Activated T-cell treated with anti-CD3 and anti-CD28 coated beads, Interleukin-2, amount 50 U/mL, for 72 hours (primary cell): ENCODE measurements at regions not wholly inside any gene's neighbourhood (a gene's known extent, or its start where the extent isn't known, plus 50 kb on each side); places are given as distances from the start of the nearest gene placed in this dataset.

ENCODE experiments used
- ATAC-seq, 2 donors: fragments of 150-1000 bp; cut with Tn5 transposase; replicated peaks in 1 of 2; 2 replicates each; pipeline ENCODE4 v1.10.0; 2021; ENCODE audit warnings: moderate library complexity in 2 of 2, mild to moderate bottlenecking in 1 of 2
- DNase-seq, 2 donors: peaks; one replicate each; pipeline ENCODE4 v3.0.0; 2021 to 2022; ENCODE audit warnings: mixed read lengths in 1 of 2
- H3K27ac Mint-ChIP-seq: one replicate; pipeline ENCODE4 v1.8.0; 2022; ENCODE audit warnings: mild to moderate bottlenecking, moderate library complexity, mixed read lengths
- H3K27me3 Mint-ChIP-seq: one replicate; pipeline ENCODE4 v1.8.0; 2022; ENCODE audit warnings: low read depth, mixed read lengths
- H3K36me3 Mint-ChIP-seq, 2 donors: one replicate each; pipeline ENCODE4 v1.8.0; 2022; ENCODE audit warnings: mixed read lengths in 2 of 2, mild to moderate bottlenecking in 1 of 2; ENCODE audit not compliant: insufficient read depth in 2 of 2
- H3K4me1 Mint-ChIP-seq: one replicate; pipeline ENCODE4 v1.8.0; 2022; ENCODE audit warnings: low read depth, mixed read lengths
- H3K4me3 Mint-ChIP-seq, 2 donors: one replicate each; pipeline ENCODE4 v1.8.0; 2022; ENCODE audit warnings: mild to moderate bottlenecking in 2 of 2, mixed read lengths in 2 of 2, moderate library complexity in 2 of 2
- H3K9me3 Mint-ChIP-seq, 2 donors: one replicate each; pipeline ENCODE4 v1.8.0; 2022; ENCODE audit warnings: mixed read lengths in 2 of 2

DNA sequence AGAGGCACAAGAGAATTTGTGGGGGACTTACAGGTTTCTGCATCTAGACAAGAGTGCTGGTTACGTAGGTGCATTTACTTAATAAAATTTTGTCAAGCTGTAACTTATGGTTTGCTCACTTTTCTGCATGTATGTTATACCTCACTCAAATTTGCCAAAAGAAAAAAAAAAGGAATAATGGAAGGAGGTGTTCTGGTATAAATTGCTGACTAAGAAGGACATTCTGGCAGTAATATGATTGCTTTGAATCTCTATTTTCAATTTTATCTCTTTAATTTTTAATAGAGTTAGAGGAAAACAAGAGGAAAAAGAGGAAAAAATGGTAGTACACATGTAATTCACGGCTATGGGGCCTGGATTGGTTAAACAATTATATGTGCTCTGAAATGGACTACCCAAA, 119.5 kb downstream of the DUSP10 start:
- no peaks in the 10 kb centered on the region for H3K4me1 Mint-ChIP-seq
- peaks cover 0 to 3% of the 10 kb centered on the region in 2 donors for H3K9me3 Mint-ChIP-seq
- no peak overlapping the region for H3K27ac Mint-ChIP-seq
- H3K27me3 Mint-ChIP-seq: peaks cover 9% of the 10 kb centered on the region
- DNase-seq (no peak), ATAC-seq (no peak)
- H3K36me3 Mint-ChIP-seq: no peaks in the 10 kb centered on the region
- no peak overlapping the region for H3K4me3 Mint-ChIP-seq

DNA sequence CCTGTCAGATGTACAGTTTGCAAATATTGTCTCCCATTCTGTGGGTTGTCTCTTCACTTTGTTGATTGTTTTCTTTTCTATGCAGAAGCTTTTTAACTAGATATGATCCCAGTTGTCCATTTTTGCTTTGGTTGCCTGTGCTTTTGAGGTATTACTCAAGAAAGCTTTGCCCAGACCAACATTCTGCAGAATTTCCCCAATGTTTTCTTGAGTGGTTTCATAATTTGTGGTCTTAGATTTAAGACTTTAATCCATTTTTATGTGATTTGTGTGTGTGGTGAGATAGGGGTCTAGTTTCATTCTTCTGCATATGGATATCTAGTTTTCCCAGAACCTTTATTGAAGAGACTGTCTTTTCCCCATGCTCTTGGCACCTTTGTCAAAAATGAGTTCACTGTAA, 116.9 kb downstream of the DUSP10 start:
- peak overlapping the region; percentile 14 for H3K27ac Mint-ChIP-seq
- ATAC-seq: no peak
- DNase-seq: no peak
- no peaks in the 10 kb centered on the region for H3K9me3 Mint-ChIP-seq
- H3K36me3 Mint-ChIP-seq: no peaks in the 10 kb centered on the region
- H3K4me3 Mint-ChIP-seq: no peak overlapping the region
- no peaks in the 10 kb centered on the region for H3K4me1 Mint-ChIP-seq
- H3K27me3 Mint-ChIP-seq: peaks cover 9% of the 10 kb centered on the region

DNA sequence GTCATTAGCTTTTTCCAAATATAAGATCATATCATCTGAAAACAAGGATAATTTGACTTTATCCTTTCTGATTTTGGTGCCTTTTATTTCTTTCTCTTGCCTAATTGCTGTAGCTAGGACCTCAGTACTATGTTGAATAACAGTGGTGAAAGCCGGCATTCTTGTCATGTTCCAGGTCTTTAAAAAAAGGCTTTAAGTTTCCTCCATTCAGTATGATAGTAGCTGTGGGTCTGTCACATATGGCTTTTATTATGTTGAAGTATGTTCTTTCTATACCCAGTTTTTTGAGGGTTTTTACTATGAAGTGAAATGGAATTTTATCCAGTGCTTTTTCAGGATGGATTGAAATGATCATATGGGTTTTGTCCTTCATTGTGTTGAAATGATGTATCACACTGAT, 115.8 kb downstream of the DUSP10 start:
- Mint-ChIP-seq H3K27ac (no peak overlapping the region), H3K4me3 (no peak overlapping the region), H3K36me3 (no peaks in the 10 kb centered on the region), H3K9me3 (no peaks in the 10 kb centered on the region), H3K4me1 (no peaks in the 10 kb centered on the region), H3K27me3 (peaks cover 9% of the 10 kb centered on the region)
- ATAC-seq: no peak
- DNase-seq: no peak

DNA sequence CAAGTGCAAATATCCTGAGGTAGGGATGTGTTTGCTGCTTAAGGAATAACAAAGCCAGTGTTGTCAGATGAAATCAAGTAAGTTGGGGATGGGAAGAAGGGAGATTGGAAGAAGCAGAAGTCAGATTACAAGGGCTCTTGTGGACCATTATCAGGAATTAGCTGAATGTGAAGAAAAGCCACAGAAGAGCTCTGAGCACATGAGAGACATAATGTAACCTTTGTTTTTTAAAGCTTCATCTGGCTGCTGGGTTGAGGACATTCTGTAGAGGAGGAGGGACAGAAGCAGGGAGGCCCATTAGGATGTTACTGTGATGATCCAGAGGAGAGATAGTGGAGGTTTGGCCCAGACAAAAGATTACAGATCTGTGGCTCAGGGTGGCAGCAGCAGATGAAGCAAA, 111.7 kb downstream of the DUSP10 start:
- peaks cover 3% of the 10 kb centered on the region for H3K27me3 Mint-ChIP-seq
- H3K9me3 Mint-ChIP-seq: no peaks in the 10 kb centered on the region
- no peak overlapping the region for H3K4me3 Mint-ChIP-seq
- H3K27ac Mint-ChIP-seq: no peak overlapping the region
- DNase-seq (no peak), ATAC-seq (no peak)
- H3K4me1 Mint-ChIP-seq: no peaks in the 10 kb centered on the region
- no peaks in the 10 kb centered on the region for H3K36me3 Mint-ChIP-seq

DNA sequence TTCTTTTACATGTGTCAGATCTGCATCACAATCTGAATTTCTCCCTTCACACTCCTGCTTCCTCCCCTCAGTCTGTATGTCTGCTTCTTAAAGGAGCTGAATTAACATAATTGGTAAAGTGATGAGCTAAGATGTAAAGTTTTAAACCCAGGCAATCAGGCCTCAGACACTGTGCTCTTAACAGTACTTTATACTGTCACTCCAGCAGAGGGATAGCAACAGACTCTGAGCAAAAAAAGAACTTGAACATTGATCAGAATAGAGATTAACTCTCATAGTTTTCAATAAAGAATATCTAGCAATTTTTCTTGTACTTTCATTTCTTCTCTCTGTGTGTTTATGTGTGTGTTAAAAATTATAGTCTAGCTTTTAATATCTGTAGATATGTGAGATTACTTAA, 110.3 kb downstream of the DUSP10 start:
- no peaks in the 10 kb centered on the region for H3K27me3 Mint-ChIP-seq
- no peak overlapping the region for H3K4me3 Mint-ChIP-seq
- no peaks in the 10 kb centered on the region for H3K9me3 Mint-ChIP-seq
- no peak for DNase-seq
- no peak overlapping the region for H3K27ac Mint-ChIP-seq
- H3K4me1 Mint-ChIP-seq: no peaks in the 10 kb centered on the region
- ATAC-seq: no peak
- no peaks in the 10 kb centered on the region for H3K36me3 Mint-ChIP-seq

DNA sequence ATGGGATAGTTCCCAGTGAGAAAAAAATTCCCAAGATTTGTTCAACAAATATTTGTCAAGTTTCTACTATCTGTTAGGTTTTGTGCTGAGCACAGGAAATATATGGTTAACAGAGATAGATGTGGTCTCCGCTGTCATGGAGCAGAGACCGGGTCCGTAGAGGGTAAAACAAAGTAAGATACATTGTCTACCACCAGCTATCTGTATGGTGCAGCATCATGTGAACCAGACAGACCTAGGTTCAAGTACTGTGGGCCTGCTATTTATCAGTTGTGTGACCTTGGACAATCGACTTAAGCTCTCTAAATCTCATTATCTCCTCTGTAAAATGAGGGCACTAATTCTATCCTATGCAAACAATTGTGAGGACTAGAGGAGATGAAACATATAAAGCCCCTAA, 109.8 kb downstream of the DUSP10 start:
- ATAC-seq: no peak

DNA sequence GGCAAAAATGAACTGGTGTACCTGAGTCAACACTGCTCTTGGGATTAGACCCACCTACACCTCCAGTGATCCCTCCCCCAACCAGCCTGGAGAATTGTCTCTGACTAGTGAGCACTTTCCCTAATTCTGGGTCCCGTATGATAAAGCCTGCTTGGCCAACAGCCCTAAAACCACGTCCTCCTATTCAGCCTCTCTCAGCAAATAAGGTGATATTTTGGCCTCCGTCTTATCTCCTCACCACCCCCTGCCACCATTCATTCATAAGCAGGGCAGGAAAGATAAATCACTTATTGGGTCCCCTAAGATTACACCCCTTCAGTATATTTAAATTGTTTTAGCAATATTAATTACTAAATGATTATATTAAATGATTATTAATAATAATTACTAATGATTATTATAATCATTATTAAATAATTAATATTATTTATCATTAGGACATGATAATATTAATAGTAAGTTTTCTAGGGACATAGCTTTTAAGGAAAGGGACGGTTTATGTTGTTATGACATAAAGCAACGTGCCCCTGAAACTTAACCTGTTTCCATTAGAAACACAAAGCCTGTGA, 108.0 kb downstream of the DUSP10 start:
- Mint-ChIP-seq H3K4me1 (no peaks in the 10 kb centered on the region), H3K27me3 (no peaks in the 10 kb centered on the region), H3K9me3 (no peaks in the 10 kb centered on the region), H3K27ac (no peak overlapping the region), H3K4me3 (no peak overlapping the region), H3K36me3 (no peaks in the 10 kb centered on the region)
- no peak for ATAC-seq
- no peak for DNase-seq

More for the DNA sequence above, 109.8 kb downstream of the DUSP10 start:
- Mint-ChIP-seq H3K4me3 (no peak overlapping the region), H3K27me3 (no peaks in the 10 kb centered on the region), H3K36me3 (no peaks in the 10 kb centered on the region), H3K27ac (no peak overlapping the region), H3K4me1 (no peaks in the 10 kb centered on the region), H3K9me3 (no peaks in the 10 kb centered on the region)
- DNase-seq: no peak

DNA sequence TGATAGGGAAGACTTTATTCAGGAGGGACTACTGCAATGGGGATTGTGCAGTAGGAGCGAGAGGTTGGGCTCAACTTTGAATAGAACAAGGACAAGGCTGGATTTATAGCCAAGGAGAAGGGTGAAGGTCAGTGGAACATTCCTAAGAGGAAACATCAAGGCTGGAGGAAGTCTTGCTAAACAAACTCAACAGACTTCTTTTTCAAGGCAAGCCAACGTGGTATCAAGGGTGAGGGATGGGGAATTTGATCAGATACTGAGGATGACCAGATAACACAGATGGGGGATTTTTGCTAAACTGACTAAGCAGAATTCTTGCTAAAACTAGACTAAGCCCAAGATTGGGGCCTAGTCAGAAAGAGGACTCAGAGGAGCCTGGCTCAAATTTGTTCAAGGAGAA, 107.3 kb downstream of the DUSP10 start:
- no peaks in the 10 kb centered on the region for H3K27me3 Mint-ChIP-seq
- H3K4me3 Mint-ChIP-seq: no peak overlapping the region
- H3K27ac Mint-ChIP-seq: no peak overlapping the region
- no peaks in the 10 kb centered on the region for H3K9me3 Mint-ChIP-seq
- DNase-seq (no peak), ATAC-seq (no peak)
- no peaks in the 10 kb centered on the region for H3K4me1 Mint-ChIP-seq
- H3K36me3 Mint-ChIP-seq: no peaks in the 10 kb centered on the region

DNA sequence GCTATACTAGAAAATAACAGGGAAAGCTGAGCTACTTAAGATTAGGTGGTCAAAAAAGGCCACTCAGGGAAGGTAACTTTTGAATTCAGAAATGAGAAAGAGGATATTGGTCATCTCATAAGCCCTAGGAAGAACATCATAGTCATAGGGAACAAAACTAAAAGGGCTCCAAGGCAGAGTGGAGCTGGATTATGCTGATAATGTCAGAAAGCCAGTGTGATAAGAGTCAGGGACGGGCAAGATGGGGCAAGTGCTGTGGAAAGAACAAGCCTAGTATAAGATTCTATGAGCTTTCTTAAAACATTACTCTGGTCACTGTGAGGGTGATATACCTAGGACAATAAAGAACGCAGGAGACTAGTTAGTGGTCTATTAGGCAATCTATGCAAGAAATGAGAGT, 106.6 kb downstream of the DUSP10 start:
- Mint-ChIP-seq H3K4me1 (no peaks in the 10 kb centered on the region), H3K9me3 (no peaks in the 10 kb centered on the region), H3K36me3 (no peaks in the 10 kb centered on the region), H3K27me3 (no peaks in the 10 kb centered on the region), H3K4me3 (no peak overlapping the region), H3K27ac (no peak overlapping the region)
- no peak for DNase-seq
- no peak for ATAC-seq

DNA sequence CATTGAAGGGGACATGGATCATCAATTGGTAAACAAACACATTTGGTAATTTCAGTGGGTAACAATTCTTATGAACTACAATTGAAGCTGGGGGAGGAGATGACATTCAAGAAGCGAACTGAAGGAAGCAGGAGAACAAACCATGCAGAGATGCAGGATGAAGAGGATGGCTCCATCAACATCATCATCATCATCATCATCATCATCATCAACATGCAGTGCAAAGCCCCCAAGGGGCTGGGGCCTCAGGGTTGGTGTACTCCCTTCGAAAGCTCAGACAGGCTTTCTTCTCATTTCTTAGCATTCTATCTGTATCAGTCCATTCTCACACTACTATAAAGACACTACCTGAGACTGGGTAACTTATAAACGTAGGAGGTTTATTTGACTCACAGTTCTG, 105.8 kb downstream of the DUSP10 start:
- Mint-ChIP-seq H3K27ac (no peak overlapping the region), H3K9me3 (no peaks in the 10 kb centered on the region)

DNA sequence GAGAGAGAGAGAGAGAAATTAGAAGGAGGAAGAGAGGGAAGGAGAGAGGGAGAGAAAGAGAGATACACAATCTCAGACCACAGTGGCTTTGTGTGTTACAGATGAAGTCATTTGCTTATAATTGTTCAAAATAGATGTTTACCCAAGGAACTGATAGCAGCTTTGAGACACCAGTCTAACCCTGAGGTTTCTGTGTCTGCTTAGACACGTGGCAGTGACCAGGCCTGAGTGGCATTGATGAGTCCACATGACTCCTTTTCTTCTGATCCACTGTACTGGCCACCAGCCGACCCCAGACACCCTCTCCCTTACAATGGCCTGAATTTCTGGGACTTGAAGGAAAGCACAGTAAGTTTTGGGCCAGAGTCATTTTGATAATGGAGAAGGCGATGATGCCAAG, 104.9 kb downstream of the DUSP10 start:
- H3K4me3 Mint-ChIP-seq: no peak overlapping the region
- ATAC-seq (no peak), DNase-seq (no peak)
- H3K9me3 Mint-ChIP-seq: no peaks in the 10 kb centered on the region
- no peaks in the 10 kb centered on the region for H3K36me3 Mint-ChIP-seq
- no peaks in the 10 kb centered on the region for H3K27me3 Mint-ChIP-seq
- no peak overlapping the region for H3K27ac Mint-ChIP-seq
- no peaks in the 10 kb centered on the region for H3K4me1 Mint-ChIP-seq

More for the DNA sequence above, 105.8 kb downstream of the DUSP10 start:
- no peak overlapping the region for H3K4me3 Mint-ChIP-seq
- no peaks in the 10 kb centered on the region for H3K36me3 Mint-ChIP-seq
- ATAC-seq (no peak), DNase-seq (no peak)
- H3K27me3 Mint-ChIP-seq: no peaks in the 10 kb centered on the region
- no peaks in the 10 kb centered on the region for H3K4me1 Mint-ChIP-seq

DNA sequence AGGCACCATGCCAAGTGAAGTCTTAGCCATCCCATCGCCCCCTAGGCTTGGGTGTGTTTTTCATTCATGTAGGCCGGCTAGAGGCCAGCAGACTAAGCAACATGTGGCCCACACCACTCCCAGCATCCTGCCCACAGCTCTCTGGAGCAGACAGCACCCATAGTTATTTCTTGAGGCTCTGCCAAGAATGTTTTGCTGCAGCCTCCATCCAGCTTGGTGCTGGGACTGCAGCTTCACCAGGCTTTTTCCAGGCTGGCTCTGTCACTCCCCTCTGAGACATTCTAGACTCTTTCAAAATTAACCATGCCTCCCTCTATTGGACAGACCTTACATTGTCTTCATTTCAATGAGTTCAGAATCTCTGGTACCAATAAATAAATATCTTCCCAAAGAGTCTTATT, 104.2 kb downstream of the DUSP10 start:
- Mint-ChIP-seq H3K4me1 (no peaks in the 10 kb centered on the region), H3K27me3 (no peaks in the 10 kb centered on the region), H3K4me3 (no peak overlapping the region), H3K27ac (no peak overlapping the region), H3K36me3 (no peaks in the 10 kb centered on the region), H3K9me3 (no peaks in the 10 kb centered on the region)
- DNase-seq: no peak
- no peak for ATAC-seq

DNA sequence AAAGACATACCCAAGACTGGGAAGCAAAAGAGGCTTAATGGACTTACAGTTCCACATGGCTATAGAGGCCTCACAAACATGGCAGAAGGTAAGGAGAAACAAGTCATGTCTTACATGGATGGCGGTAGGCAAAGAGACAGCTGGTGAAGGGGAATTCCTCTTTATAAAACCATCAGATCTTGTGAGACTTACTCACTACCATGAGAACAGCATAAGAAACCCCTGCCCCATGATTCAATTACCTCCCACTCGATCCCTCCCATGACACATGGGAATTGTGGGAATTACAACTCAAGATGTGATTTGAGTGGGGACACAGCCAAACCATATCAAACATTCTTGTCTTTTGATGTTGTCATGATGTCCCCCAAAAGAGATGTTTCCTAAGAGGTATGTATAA, 103.3 kb downstream of the DUSP10 start:
- Mint-ChIP-seq H3K27ac (no peak overlapping the region), H3K4me3 (no peak overlapping the region), H3K36me3 (no peaks in the 10 kb centered on the region), H3K9me3 (no peaks in the 10 kb centered on the region), H3K4me1 (no peaks in the 10 kb centered on the region), H3K27me3 (no peaks in the 10 kb centered on the region)
- DNase-seq (no peak), ATAC-seq (no peak)

DNA sequence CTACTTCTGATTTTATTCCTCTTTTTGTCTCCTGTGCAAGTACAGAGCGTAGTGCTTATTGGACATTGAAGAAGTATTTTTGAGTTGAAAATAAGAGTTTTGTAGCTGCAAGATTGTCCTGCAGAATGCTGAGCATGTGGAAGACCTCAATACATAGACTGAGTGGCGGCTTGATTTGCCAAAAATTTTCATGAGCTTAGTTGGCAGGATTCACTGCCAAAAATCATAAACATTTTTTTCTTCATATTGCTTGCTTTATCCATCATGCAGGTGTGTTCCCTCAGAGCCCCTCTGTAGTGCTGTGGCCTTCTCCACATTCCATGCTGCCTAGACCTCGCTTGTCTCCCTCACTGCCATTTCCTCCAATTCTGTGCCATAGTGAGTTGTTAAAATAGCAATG, 100.1 kb downstream of the DUSP10 start:
- ATAC-seq (no peak), DNase-seq (no peak)
- Mint-ChIP-seq H3K36me3 (no peaks in the 10 kb centered on the region), H3K27me3 (no peaks in the 10 kb centered on the region), H3K4me1 (no peaks in the 10 kb centered on the region), H3K4me3 (no peak overlapping the region), H3K9me3 (no peaks in the 10 kb centered on the region), H3K27ac (no peak overlapping the region)
